HCT116 (cell line): ENCODE measurements at regions not wholly inside any gene's neighbourhood (a gene's known extent, or its start where the extent isn't known, plus 50 kb on each side); places are given as distances from the start of the nearest gene placed in this dataset.

Experiments used
- ATAC-seq: fragments of 200-7000 bp; cut with Tn5 transposase; 2 replicates; pipeline ENCODE4 v1.9.1; 2020; ENCODE audit warnings: mild to moderate bottlenecking, moderate library complexity
- BruUV-seq: library from RNA; stranded (reverse); fragments of 400-500 nt; replicated peaks from 2 replicates; lab custom pipeline; 2021; lab: Mats Ljungman, UMichigan
- CTCF ChIA-PET: fragments of 300-600 bp; sonication (Branson Sonifier 250); formaldehyde crosslinking; loops from one replicate; lab custom pipeline; 2021; ENCODE audit warnings: antibody characterized with exemption; lab: Charles Lee
- POLR2A ChIA-PET: fragments of 300-600, 350-600 bp; sonication (Branson Sonifier 250); formaldehyde crosslinking; loops from one replicate; lab custom pipeline; 2021; ENCODE audit warnings: antibody characterized with exemption; lab: Charles Lee
- RAD21 ChIA-PET, 2 experiments: fragments of 300-600 bp; sonication (Branson Sonifier 250); formaldehyde crosslinking; loops; one replicate each; lab custom pipeline; 2023; ENCODE audit warnings: low total read pairs in 2 of 2; ENCODE audit not compliant: uncharacterized antibody in 2 of 2, unreplicated experiment in 2 of 2, low non-redundant PET in 1 of 2; lab: Charles Lee
- DNase-seq: peaks from one replicate; pipeline ENCODE4 v3.0.0-alpha.2; 2010; ENCODE audit warnings: low read depth, low spot score
- H2AFZ ChIP-seq: fragments of 200-600 bp; shearing (Covaris generic), sonication (generic); 2 replicates; pipeline ENCODE4 v1.6.1; 2017; ENCODE audit warnings: low read depth, mixed run types, mixed read lengths, antibody characterized with exemption, low read length; ENCODE audit not compliant: poor library complexity, severe bottlenecking
- H3K27ac ChIP-seq: 2 replicates; pipeline ENCODE4 v1.5.1; 2012; ENCODE audit warnings: low read depth, low read length
- H3K27me3 ChIP-seq: fragments of 200-600 bp; sonication (generic); 2 replicates; pipeline ENCODE4 v1.6.1; 2016; ENCODE audit warnings: mixed run types, low read length, mixed read lengths; ENCODE audit not compliant: insufficient read depth
- H3K36me3 ChIP-seq, 2 experiments: fragments of 200-500 bp in 1 of 2; fragments of 200-600 bp in 1 of 2; sonication (Bioruptor generic) in 1 of 2; sonication (generic) in 1 of 2; 2 replicates each; pipeline versions ENCODE4 v1.5.1 to v1.6.1; 2014 to 2016; ENCODE audit warnings: low read length in 2 of 2, inconsistent platforms in 1 of 2, mixed read lengths in 1 of 2, mixed run types in 1 of 2; ENCODE audit not compliant: insufficient read depth in 2 of 2, control insufficient read depth in 1 of 2
- H3K4me1 ChIP-seq, 2 experiments: fragments of 200-600 bp in 1 of 2; sonication (generic) in 1 of 2; 2 replicates each; pipeline versions ENCODE4 v1.5.1 to v1.6.1; 2012 to 2017; ENCODE audit warnings: low read length in 2 of 2, inconsistent platforms in 1 of 2, mild to moderate bottlenecking in 1 of 2, mixed read lengths in 1 of 2, mixed run types in 1 of 2, moderate library complexity in 1 of 2; ENCODE audit not compliant: insufficient read depth in 2 of 2, control insufficient read depth in 1 of 2
- H3K4me2 ChIP-seq: fragments of 200-600 bp; sonication (generic); 2 replicates; pipeline ENCODE4 v1.6.1; 2017; ENCODE audit warnings: mixed run types, low read length, mixed read lengths
- H3K4me3 ChIP-seq, 2 experiments: fragments of 200-600 bp in 1 of 2; sonication (generic) in 1 of 2; replicated peaks in 1 of 2; 2 replicates each; pipeline ENCODE4 v1.5.1; 2011 to 2016; ENCODE audit warnings: low read length in 2 of 2, control low read depth in 1 of 2, low read depth in 1 of 2, mild to moderate bottlenecking in 1 of 2, mixed read lengths in 1 of 2, mixed run types in 1 of 2
- H3K79me2 ChIP-seq: fragments of 200-600 bp; sonication (generic); 2 replicates; pipeline ENCODE4 v1.6.1; 2017; ENCODE audit warnings: mild to moderate bottlenecking, mixed run types, low read length, moderate library complexity, mixed read lengths; ENCODE audit not compliant: insufficient read depth
- H3K9ac ChIP-seq: fragments of 200-600 bp; sonication (generic); 2 replicates; pipeline ENCODE4 v1.6.1; 2016; ENCODE audit warnings: low read length, mixed read lengths
- H3K9me2 ChIP-seq: fragments of 200-600 bp; sonication (generic), shearing (Covaris generic); 2 replicates; pipeline ENCODE4 v1.6.1; 2017; ENCODE audit warnings: mixed run types, mild to moderate bottlenecking, moderate library complexity; ENCODE audit not compliant: insufficient read depth
- H3K9me3 ChIP-seq, 2 experiments: fragments of 200-500 bp in 1 of 2; fragments of 200-600 bp in 1 of 2; sonication (Bioruptor generic) in 1 of 2; sonication (generic) in 1 of 2; 2 replicates each; pipeline ENCODE4 v1.6.1; 2014 to 2017; ENCODE audit warnings: low read length in 2 of 2, mixed read lengths in 2 of 2, inconsistent platforms in 1 of 2, low read depth in 1 of 2, mild to moderate bottlenecking in 1 of 2, mixed run types in 1 of 2, moderate library complexity in 1 of 2; ENCODE audit not compliant: control insufficient read depth in 1 of 2, insufficient read depth in 1 of 2
- H4K20me1 ChIP-seq: fragments of 200-600 bp; sonication (generic), shearing (Covaris generic); 2 replicates; pipeline ENCODE4 v1.6.1; 2017; ENCODE audit warnings: mixed run types, mild to moderate bottlenecking, moderate library complexity; ENCODE audit not compliant: insufficient read depth
- CBX3 ChIP-seq: IDR thresholded peaks from 2 replicates; pipeline ENCODE4 v1.6.1; 2012; ENCODE audit warnings: low read depth
- POLR2A ChIP-seq: IDR thresholded peaks from 2 replicates; pipeline ENCODE4 v1.7.0; 2011; ENCODE audit warnings: borderline replicate concordance; ENCODE audit not compliant: insufficient read depth, insufficient read length; ENCODE audit errors: extremely low read depth
- RAD21 ChIP-seq: IDR thresholded peaks from 2 replicates; pipeline ENCODE4 v1.6.1; 2012; ENCODE audit warnings: low read depth, mild to moderate bottlenecking
- intact Hi-C: fragments of 100-400 bp; cut with micrococcal nuclease; formaldehyde crosslinking; loops from 2 replicates; pipeline ENCODE4 v1.10.0; 2022

- intact Hi-C loops, result no loop called here
- ChIA-PET POLR2A (no interaction called here), RAD21 (no interaction called here), CTCF (no interaction called here)
- Histone ChIP-seq H3K9me2 (no peaks in the 10 kb centered on the region), H3K4me3 (no peak overlapping the region), H3K9me3 (no peaks in the 10 kb centered on the region), H3K36me3 (no peaks in the 10 kb centered on the region), H3K27ac (no peak overlapping the region), H3K4me1 (no peaks in the 10 kb centered on the region), H3K27me3 (no peaks in the 10 kb centered on the region), H2AFZ (no peak overlapping the region), H3K79me2 (no peaks in the 10 kb centered on the region), H4K20me1 (no peaks in the 10 kb centered on the region), H3K9ac (no peak overlapping the region), H3K4me2 (no peak overlapping the region)
- no peak for DNase-seq
- ATAC-seq, result no peak
- BruUV-seq, result no TSS peak
- TF ChIP-seq POLR2A, result no peak
These were observed 124.8 kb upstream of the AJAP1 start for GRCh38 chr1:4529446-4530165.

DNA sequence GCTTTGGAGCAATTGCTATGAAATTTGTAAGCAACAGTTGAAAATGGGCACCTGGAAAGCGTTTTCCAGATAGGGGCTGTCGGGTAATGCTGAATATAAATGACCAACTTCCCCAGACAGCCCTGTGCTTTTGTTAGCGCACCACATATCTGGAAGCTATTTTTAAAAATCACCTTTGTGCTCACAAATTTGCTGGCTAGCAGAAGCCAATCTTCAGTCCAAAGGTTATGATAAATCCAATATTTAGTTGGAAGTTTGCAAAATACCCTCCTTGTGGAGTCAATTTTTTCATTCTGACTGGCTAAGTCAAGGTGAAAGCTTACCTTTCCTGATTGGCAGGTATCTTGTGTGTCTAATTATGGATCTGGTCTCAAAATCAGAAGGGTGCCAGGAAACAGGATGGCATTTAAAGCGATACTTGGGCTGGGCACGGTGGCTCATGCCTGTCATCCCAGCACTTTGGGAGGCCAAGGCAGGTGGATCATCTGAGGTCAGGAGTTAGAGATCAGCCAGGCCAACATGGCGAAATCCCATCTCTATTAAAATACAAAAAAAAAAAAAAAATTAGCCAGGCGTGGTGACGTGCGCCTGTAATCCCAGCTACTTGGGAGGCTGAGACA is 124.1 kb upstream of the AJAP1 start:
- no TSS peak for BruUV-seq
- H3K27me3 ChIP-seq, result no peaks in the 10 kb centered on the region
- no peaks in the 10 kb centered on the region for H3K9me3 ChIP-seq
- DNase-seq (no peak), ATAC-seq (no peak)
- no peaks in the 10 kb centered on the region for H3K79me2 ChIP-seq
- ChIA-PET RAD21 (no interaction called here), POLR2A (no interaction called here), CTCF (no interaction called here)
- H3K4me1 ChIP-seq, result no peaks in the 10 kb centered on the region
- no peak overlapping the region for H3K4me2 ChIP-seq
- no peak overlapping the region for H3K9ac ChIP-seq
- H2AFZ ChIP-seq, result no peak overlapping the region
- H4K20me1 ChIP-seq, result no peaks in the 10 kb centered on the region
- H3K36me3 ChIP-seq, result no peaks in the 10 kb centered on the region
- intact Hi-C loops, result no loop called here
- no peak for TF ChIP-seq RAD21
- TF ChIP-seq CBX3, result no peak
- H3K27ac ChIP-seq, result no peak overlapping the region
- H3K4me3 ChIP-seq, result no peak overlapping the region
- no peaks in the 10 kb centered on the region for H3K9me2 ChIP-seq
